Prostate gland (tissue), 2 donors: ENCODE measurements at regions not wholly inside any gene's neighbourhood (a gene's known extent, or its start where the extent isn't known, plus 50 kb on each side); places are given as distances from the start of the nearest gene placed in this dataset.

Experiments
- DNase-seq: peaks from one replicate; pipeline ENCODE4 v3.0.0-alpha.2; 2019; ENCODE audit warnings: low spot score
- H3K27ac ChIP-seq, 2 donors: fragments of 200-600 bp; sonication (generic); 2 replicates each; pipeline ENCODE4 v1.5.1; 2017 to 2019
- H3K27me3 ChIP-seq: fragments of 200-600 bp; sonication (generic); replicated peaks from 2 replicates; pipeline ENCODE4 v1.5.1; 2019; ENCODE audit not compliant: insufficient read depth
- H3K36me3 ChIP-seq, 2 donors: fragments of 200-600 bp; sonication (generic); 1 replicate in 1 of 2; 2 replicates in 1 of 2; pipeline versions ENCODE4 v1.5.1 to v1.8.1; 2017 to 2019
- H3K4me1 ChIP-seq: fragments of 200-600 bp; sonication (generic); replicated peaks from 2 replicates; pipeline ENCODE4 v1.5.1; 2019
- H3K4me3 ChIP-seq, 2 donors: fragments of 200-600 bp; sonication (generic); 2 replicates each; pipeline ENCODE4 v1.5.1; 2017 to 2019
- H3K9me3 ChIP-seq: fragments of 200-600 bp; sonication (generic); 2 replicates; pipeline ENCODE4 v1.5.1; 2017
- CTCF ChIP-seq, 4 experiments: fragments of 200-600 bp in 2 of 4; fragments of 450-650 bp in 2 of 4; sonication (generic) in 2 of 4; IDR thresholded peaks; 1 replicate in 3 of 4; 2 replicates in 1 of 4; pipeline ENCODE4 v1.5.1; 2016 to 2019; ENCODE audit warnings: antibody characterized with exemption in 4 of 4, mild to moderate bottlenecking in 2 of 4, moderate library complexity in 2 of 4
- POLR2A ChIP-seq: fragments of 450-650 bp; IDR thresholded peaks from one replicate; pipeline ENCODE4 v1.6.1; 2016; ENCODE audit warnings: antibody characterized with exemption, mild to moderate bottlenecking
- POLR2AphosphoS5 ChIP-seq: sonication (generic); formaldehyde crosslinking; IDR thresholded peaks from one replicate; pipeline ENCODE4 v1.6.1; 2017; ENCODE audit warnings: antibody characterized with exemption
- WGBS: methylation state at CpG from one replicate; pipeline ENCODE4 v1.1.5; 2018; 5-methylcytosine and 5-hydroxymethylcytosine counted together
- intact Hi-C: fragments of 100-400 bp; cut with DNase I; formaldehyde crosslinking; loops from one replicate; pipeline ENCODE4 v1.14.2; 2022

GRCh38 chr14:27389402-27389801 lies 791.6 kb upstream of the NOVA1 start:
- no peak overlapping the region for H3K27ac ChIP-seq
- H3K9me3 ChIP-seq: no peaks in the 10 kb centered on the region
- intact Hi-C loops: no loop called here
- H3K36me3 ChIP-seq: no peaks in the 10 kb centered on the region
- 77% methylated on average over 2 of the region's 2 CpGs for WGBS
- no peak for DNase-seq
- H3K4me1 ChIP-seq: no peaks in the 10 kb centered on the region
- no peak overlapping the region for H3K4me3 ChIP-seq
- TF ChIP-seq POLR2A: no peak
- no peak for TF ChIP-seq CTCF (IDR thresholded peaks at IDR 0.05)
- TF ChIP-seq POLR2AphosphoS5: no peak
- H3K27me3 ChIP-seq: no peaks in the 10 kb centered on the region

- no peak for DNase-seq
- Histone ChIP-seq H3K4me3 (no peak overlapping the region), H3K4me1 (no peaks in the 10 kb centered on the region), H3K27ac (no peak overlapping the region), H3K27me3 (no peaks in the 10 kb centered on the region), H3K36me3 (no peaks in the 10 kb centered on the region), H3K9me3 (no peaks in the 10 kb centered on the region)
- intact Hi-C loops: no loop called here
- WGBS: 86% methylated on average over 3 of the region's 3 CpGs
- no peak for TF ChIP-seq POLR2AphosphoS5
- TF ChIP-seq POLR2A: no peak
- no peak for TF ChIP-seq CTCF (IDR thresholded peaks at IDR 0.05)
These were observed 792.3 kb upstream of the NOVA1 start for GRCh38 chr14:27390155-27390554.

- 73% methylated on average over 4 of the region's 4 CpGs for WGBS
- no peaks in the 10 kb centered on the region for H3K27me3 ChIP-seq
These were observed 793.5 kb upstream of the NOVA1 start for GRCh38 chr14:27391331-27391730.

GRCh38 chr14:27392153-27392552 lies 794.3 kb upstream of the NOVA1 start:
- H3K27ac ChIP-seq: no peak overlapping the region
- 97% methylated on average over 1 of the region's 1 CpG for WGBS
- H3K36me3 ChIP-seq: no peaks in the 10 kb centered on the region
- H3K27me3 ChIP-seq: no peaks in the 10 kb centered on the region
- no peaks in the 10 kb centered on the region for H3K9me3 ChIP-seq
- no peak for TF ChIP-seq CTCF (IDR thresholded peaks at IDR 0.05)
- no peak for TF ChIP-seq POLR2A
- TF ChIP-seq POLR2AphosphoS5: no peak
- H3K4me3 ChIP-seq: no peak overlapping the region
- DNase-seq: no peak
- H3K4me1 ChIP-seq: no peaks in the 10 kb centered on the region
- intact Hi-C loops: no loop called here

More at GRCh38 chr14:27391331-27391730, 793.5 kb upstream of the NOVA1 start:
- Histone ChIP-seq H3K4me1 (no peaks in the 10 kb centered on the region), H3K9me3 (no peaks in the 10 kb centered on the region), H3K27ac (no peak overlapping the region), H3K36me3 (no peaks in the 10 kb centered on the region), H3K4me3 (no peak overlapping the region)
- no peak for TF ChIP-seq POLR2AphosphoS5
- TF ChIP-seq POLR2A: no peak
- TF ChIP-seq CTCF (IDR thresholded peaks at IDR 0.05): no peak
- intact Hi-C loops: no loop called here
- DNase-seq: no peak

GRCh38 chr14:27409944-27410343 lies 812.1 kb upstream of the NOVA1 start:
- no peak overlapping the region for H3K27ac ChIP-seq
- H3K36me3 ChIP-seq: no peaks in the 10 kb centered on the region
- intact Hi-C loops: no loop called here
- no peaks in the 10 kb centered on the region for H3K9me3 ChIP-seq
- no peak for DNase-seq
- no peak overlapping the region for H3K4me3 ChIP-seq
- no peak for TF ChIP-seq CTCF (IDR thresholded peaks at IDR 0.05)
- TF ChIP-seq POLR2A: no peak
- no peak for TF ChIP-seq POLR2AphosphoS5
- no peaks in the 10 kb centered on the region for H3K27me3 ChIP-seq
- WGBS: 59% methylated on average over 2 of the region's 2 CpGs
- H3K4me1 ChIP-seq: no peaks in the 10 kb centered on the region
